ENCODE measurements at regions not wholly inside any gene's neighbourhood (a gene's known extent, or its start where the extent isn't known, plus 50 kb on each side); places are given as distances from the start of the nearest gene placed in this dataset.

GRCh38 chrX:138938003-138938402 lies 226.5 kb upstream of the FGF13 start:
- TF ChIP-seq POLR2A (IDR thresholded peaks at IDR 0.05; ENCODE audit: low read depth, low read length) (no peak), POLR2AphosphoS5 (IDR thresholded peaks at IDR 0.05; ENCODE audit: low read depth, low read length) (no peak)
